HL-60 (cell line): ENCODE measurements at regions not wholly inside any gene's neighbourhood (a gene's known extent, or its start where the extent isn't known, plus 50 kb on each side); places are given as distances from the start of the nearest gene placed in this dataset.

Source experiments
- DNase-seq, 2 experiments: peaks; one replicate each; pipeline ENCODE4 v3.0.0-alpha.2; 2010 to 2020; ENCODE audit warnings: low read depth in 1 of 2, low spot score in 1 of 2
- H3K27ac ChIP-seq: fragments of 250-450 bp; sonication (Bioruptor Pico); replicated peaks from 2 replicates; pipeline ENCODE4 v1.5.1; 2020; ENCODE audit warnings: mild to moderate bottlenecking, moderate library complexity
- H3K27me3 ChIP-seq: fragments of 250-450 bp; sonication (Bioruptor Pico); 2 replicates; pipeline ENCODE4 v1.5.1; 2021; ENCODE audit warnings: mild to moderate bottlenecking, moderate library complexity; ENCODE audit not compliant: insufficient read depth, poor library complexity, severe bottlenecking
- H3K4me3 ChIP-seq: replicated peaks from 2 replicates; pipeline ENCODE4 v1.5.1; 2011; ENCODE audit warnings: mild to moderate bottlenecking, control low read depth, low read length; ENCODE audit not compliant: insufficient read depth
- CTCF ChIP-seq: IDR thresholded peaks from one replicate; pipeline ENCODE4 v1.5.1; 2011; ENCODE audit warnings: low read length, control low read depth, inconsistent platforms; ENCODE audit not compliant: insufficient read depth
- GABPA ChIP-seq: IDR thresholded peaks from 2 replicates; pipeline ENCODE4 v1.6.1; 2012; ENCODE audit warnings: low read depth
- POLR2AphosphoS5 ChIP-seq: IDR thresholded peaks from 2 replicates; pipeline ENCODE4 v1.6.1; 2012; ENCODE audit warnings: low read depth
- REST ChIP-seq: IDR thresholded peaks from 2 replicates; pipeline ENCODE4 v1.6.1; 2012; ENCODE audit warnings: low read depth; ENCODE audit not compliant: insufficient replicate concordance
- SPI1 ChIP-seq: IDR thresholded peaks from 2 replicates; pipeline ENCODE4 v1.6.1; 2012; ENCODE audit warnings: low read depth, mild to moderate bottlenecking, borderline replicate concordance

- Histone ChIP-seq H3K4me3 (no peak overlapping the region), H3K27ac (no peak overlapping the region)
Measured at GRCh38 chr17:13833921-13834320, 232.2 kb upstream of the HS3ST3A1 start.

GRCh38 chr17:13835151-13835550, 233.4 kb upstream of the HS3ST3A1 start:
- TF ChIP-seq CTCF, result no peak
- TF ChIP-seq SPI1, result no peak
- no peak for TF ChIP-seq POLR2AphosphoS5
- TF ChIP-seq GABPA, result no peak
- no peak for DNase-seq
- Histone ChIP-seq H3K4me3 (no peak overlapping the region), H3K27ac (no peak overlapping the region), H3K27me3 (no peaks in the 10 kb centered on the region)

More at GRCh38 chr17:13833921-13834320, 232.2 kb upstream of the HS3ST3A1 start:
- no peak for DNase-seq
- H3K27me3 ChIP-seq, result no peaks in the 10 kb centered on the region
- TF ChIP-seq GABPA, result no peak
- no peak for TF ChIP-seq SPI1
- no peak for TF ChIP-seq REST
- no peak for TF ChIP-seq POLR2AphosphoS5
- no peak for TF ChIP-seq CTCF

- Histone ChIP-seq H3K4me3 (no peak overlapping the region), H3K27me3 (no peaks in the 10 kb centered on the region), H3K27ac (no peak overlapping the region)
- no peak for DNase-seq
- TF ChIP-seq SPI1, result no peak
- no peak for TF ChIP-seq REST
- TF ChIP-seq GABPA, result no peak
- no peak for TF ChIP-seq POLR2AphosphoS5
- TF ChIP-seq CTCF, result no peak
Measured at GRCh38 chr17:13837417-13837816, 231.9 kb upstream of the COX10 start.

- DNase-seq, result no peak
- Histone ChIP-seq H3K27ac (no peak overlapping the region), H3K27me3 (no peaks in the 10 kb centered on the region), H3K4me3 (no peak overlapping the region)
- no peak for TF ChIP-seq POLR2AphosphoS5
- TF ChIP-seq SPI1, result no peak
- no peak for TF ChIP-seq REST
- no peak for TF ChIP-seq GABPA
- no peak for TF ChIP-seq CTCF
Measured at GRCh38 chr17:13840254-13840653, 229.1 kb upstream of the COX10 start.
